Activated T-helper 1 cell treated with anti-CD3 and anti-CD28 coated beads, Interleukin-12 subunit alpha, Interleukin-12 subunit beta, Interleukin-2, Interleukin-4 antibody, amounts not matched to agents 30 ng/mL and 10 ng/mL and 1 ng/mL, durations not matched to agents 14 hours and 24 hours and 36 hours (primary cell): ENCODE measurements at regions not wholly inside any gene's neighbourhood (a gene's known extent, or its start where the extent isn't known, plus 50 kb on each side); places are given as distances from the start of the nearest gene placed in this dataset.
"Not testable (repeated sequence)": the region's sequence is repeated elsewhere in the genome, so short reads cannot be mapped to it uniquely, and the experiment has no call there.

Source experiments
- DNase-seq: peaks from one replicate; pipeline ENCODE4 v3.0.0; 2021; ENCODE audit warnings: low spot score
- H3K27ac Mint-ChIP-seq: one replicate; pipeline ENCODE4 v1.8.0; 2021; ENCODE audit warnings: mild to moderate bottlenecking, mixed read lengths
- H3K27me3 Mint-ChIP-seq: one replicate; pipeline ENCODE4 v1.8.0; 2022; ENCODE audit warnings: mild to moderate bottlenecking, moderate library complexity, mixed read lengths; ENCODE audit not compliant: insufficient read depth
- H3K36me3 Mint-ChIP-seq: one replicate; pipeline ENCODE4 v1.8.0; 2021; ENCODE audit warnings: low read depth, mixed read lengths
- H3K4me1 Mint-ChIP-seq: one replicate; pipeline ENCODE4 v1.8.0; 2021; ENCODE audit warnings: low read depth, mixed read lengths
- H3K4me3 Mint-ChIP-seq: one replicate; pipeline ENCODE4 v1.8.0; 2021; ENCODE audit warnings: mild to moderate bottlenecking, moderate library complexity, mixed read lengths
- H3K9me3 Mint-ChIP-seq: one replicate; pipeline ENCODE4 v1.8.0; 2021; ENCODE audit warnings: mixed read lengths
- intact Hi-C: fragments of 100-400 bp; cut with micrococcal nuclease; formaldehyde crosslinking; loops from one replicate; pipeline ENCODE4 v1.15.1; 2024

DNA sequence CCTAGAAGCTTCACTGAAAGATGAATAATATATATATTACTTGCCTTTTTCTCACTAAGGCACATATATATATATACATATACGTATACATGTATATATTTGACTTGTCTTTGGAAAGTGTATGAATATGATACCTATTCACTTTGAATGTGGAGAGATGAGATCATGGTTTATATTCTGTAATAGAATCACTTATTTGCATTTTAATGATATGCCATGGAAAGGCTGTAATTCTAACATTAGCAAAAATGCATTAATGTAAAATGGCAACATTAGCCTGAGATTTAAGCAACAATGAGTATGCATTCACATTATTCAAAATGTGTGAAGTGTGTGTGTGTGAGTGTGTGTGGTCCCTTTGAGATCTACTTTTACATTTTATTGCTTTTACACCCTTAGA lies 54.5 kb upstream of the PRKD1 start:
- intact Hi-C loops = no loop called here
- H3K36me3 Mint-ChIP-seq = no peaks in the 10 kb centered on the region
- H3K4me1 Mint-ChIP-seq = no peaks in the 10 kb centered on the region
- H3K27ac Mint-ChIP-seq = no peak overlapping the region
- H3K4me3 Mint-ChIP-seq = no peak overlapping the region
- H3K27me3 Mint-ChIP-seq = no peaks in the 10 kb centered on the region
- H3K9me3 Mint-ChIP-seq = no peaks in the 10 kb centered on the region
- DNase-seq = no peak

DNA sequence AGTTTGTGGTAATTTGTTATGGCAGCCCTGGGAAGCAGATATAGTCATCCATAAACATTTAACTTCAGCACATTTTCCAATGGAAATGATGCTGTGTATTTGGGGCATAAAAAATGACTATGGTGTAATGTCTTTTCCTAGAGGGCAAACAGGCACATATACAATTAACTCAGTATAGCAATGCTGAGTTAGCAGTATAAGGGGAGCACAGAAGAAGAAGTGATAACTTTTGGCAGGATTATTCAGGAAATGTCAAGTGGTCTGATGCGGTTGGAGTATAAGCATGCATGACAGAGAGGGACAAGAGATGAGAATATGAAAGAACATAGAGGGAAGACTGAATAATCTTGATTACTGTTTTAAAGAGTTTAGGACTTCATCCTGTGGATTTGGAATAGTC lies 55.3 kb upstream of the PRKD1 start:
- H3K27ac Mint-ChIP-seq = no peak overlapping the region
- no peaks in the 10 kb centered on the region for H3K27me3 Mint-ChIP-seq
- DNase-seq = no peak
- no peak overlapping the region for H3K4me3 Mint-ChIP-seq
- intact Hi-C loops = no loop called here
- H3K4me1 Mint-ChIP-seq = no peaks in the 10 kb centered on the region
- no peaks in the 10 kb centered on the region for H3K36me3 Mint-ChIP-seq
- H3K9me3 Mint-ChIP-seq = no peaks in the 10 kb centered on the region

DNA sequence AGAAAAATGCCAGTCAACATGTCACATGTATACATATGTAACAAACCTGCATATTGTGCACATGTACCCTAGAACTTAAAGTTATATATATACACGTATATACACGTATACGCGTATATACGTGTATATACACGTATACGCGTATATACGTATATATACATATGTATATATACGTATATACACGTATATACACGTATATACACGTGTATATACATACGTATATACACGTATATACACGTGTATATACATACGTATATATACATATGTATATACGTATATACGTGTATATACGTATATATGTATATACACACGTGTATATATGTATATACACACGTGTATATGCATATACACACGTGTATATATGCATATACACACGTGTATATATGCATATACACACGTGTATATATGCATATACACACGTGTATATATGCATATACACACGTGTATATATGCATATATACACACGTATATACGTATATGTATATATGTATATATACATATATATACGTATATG lies 62.8 kb upstream of the PRKD1 start:
- H3K27ac Mint-ChIP-seq, intact Hi-C loops, H3K9me3 Mint-ChIP-seq, H3K36me3 Mint-ChIP-seq, H3K27me3 Mint-ChIP-seq, DNase-seq, H3K4me1 Mint-ChIP-seq, H3K4me3 Mint-ChIP-seq: not testable (repeated sequence)

DNA sequence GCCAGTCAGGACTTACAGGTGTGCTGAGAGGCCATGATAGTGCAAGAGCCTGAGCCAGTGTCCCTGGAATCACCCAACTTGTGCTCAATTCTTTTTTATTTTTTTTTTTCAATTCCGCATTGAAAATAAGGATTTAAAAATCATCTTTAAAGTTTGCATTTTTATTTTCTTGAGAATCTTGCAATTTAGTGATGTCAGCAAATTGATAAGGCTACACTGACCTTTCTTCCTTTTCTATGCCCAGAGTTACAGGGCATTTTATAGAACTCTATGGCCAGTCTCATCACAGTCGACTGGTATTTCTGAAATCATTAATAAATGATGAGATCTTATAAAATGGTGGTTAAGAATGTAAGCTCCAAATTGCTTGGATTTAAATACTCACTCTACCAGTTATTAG lies 63.3 kb upstream of the PRKD1 start:
- Mint-ChIP-seq H3K9me3 (no peaks in the 10 kb centered on the region), H3K27ac (no peak overlapping the region), H3K4me3 (no peak overlapping the region), H3K27me3 (no peaks in the 10 kb centered on the region), H3K4me1 (no peaks in the 10 kb centered on the region), H3K36me3 (no peaks in the 10 kb centered on the region)
- intact Hi-C loops = no loop called here
- no peak for DNase-seq

DNA sequence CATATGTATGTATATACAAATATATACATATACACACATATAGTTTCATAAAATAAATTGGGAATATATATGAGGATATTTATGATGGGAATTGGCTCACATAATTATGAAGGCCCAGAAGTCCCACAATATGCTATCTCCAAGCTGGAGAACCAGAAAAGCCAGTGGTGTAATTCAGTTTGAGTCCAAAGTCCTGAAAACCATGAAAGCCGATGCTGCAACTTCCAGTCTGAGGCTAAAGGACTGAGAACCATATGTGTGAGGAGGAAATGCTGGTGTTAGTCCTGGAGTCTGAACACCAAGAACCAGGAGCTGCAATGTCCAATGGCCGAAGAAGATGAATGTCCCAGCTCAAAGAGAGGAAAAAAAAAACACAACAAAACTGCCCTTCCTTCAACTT lies 65.5 kb upstream of the PRKD1 start:
- H3K27me3 Mint-ChIP-seq = no peaks in the 10 kb centered on the region

DNA sequence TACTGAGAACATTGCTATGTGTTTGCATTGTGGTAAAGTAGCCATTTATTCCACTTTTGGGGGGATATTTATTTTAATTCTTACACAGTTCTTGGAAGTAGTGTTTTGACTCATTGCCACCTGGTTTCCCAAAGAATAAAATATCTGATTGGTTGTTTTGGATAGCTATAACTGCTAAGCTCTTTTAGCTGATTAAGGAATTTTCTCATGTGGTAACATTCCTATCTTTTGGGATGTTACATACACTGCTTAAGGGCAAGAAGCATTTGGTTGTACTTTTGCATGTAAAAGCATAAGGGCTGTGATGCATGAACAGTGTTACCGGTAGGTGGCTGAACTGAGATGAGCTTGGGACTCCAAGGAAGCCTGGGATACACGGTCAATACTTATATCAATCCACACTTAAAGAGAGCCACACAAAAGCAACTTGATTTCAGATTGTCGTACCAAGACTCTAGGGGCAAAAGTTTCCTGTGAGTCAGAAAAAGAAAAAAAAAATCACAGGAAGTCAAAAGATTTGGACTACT lies 71.4 kb upstream of the PRKD1 start:
- intact Hi-C loops = no loop called here
- H3K36me3 Mint-ChIP-seq = no peaks in the 10 kb centered on the region
- no peak overlapping the region for H3K27ac Mint-ChIP-seq

More for the DNA sequence above, 65.5 kb upstream of the PRKD1 start:
- Mint-ChIP-seq H3K4me3 (no peak overlapping the region), H3K9me3 (no peaks in the 10 kb centered on the region), H3K36me3 (no peaks in the 10 kb centered on the region), H3K4me1 (no peaks in the 10 kb centered on the region), H3K27ac (no peak overlapping the region)
- DNase-seq = no peak
- intact Hi-C loops = no loop called here

DNA sequence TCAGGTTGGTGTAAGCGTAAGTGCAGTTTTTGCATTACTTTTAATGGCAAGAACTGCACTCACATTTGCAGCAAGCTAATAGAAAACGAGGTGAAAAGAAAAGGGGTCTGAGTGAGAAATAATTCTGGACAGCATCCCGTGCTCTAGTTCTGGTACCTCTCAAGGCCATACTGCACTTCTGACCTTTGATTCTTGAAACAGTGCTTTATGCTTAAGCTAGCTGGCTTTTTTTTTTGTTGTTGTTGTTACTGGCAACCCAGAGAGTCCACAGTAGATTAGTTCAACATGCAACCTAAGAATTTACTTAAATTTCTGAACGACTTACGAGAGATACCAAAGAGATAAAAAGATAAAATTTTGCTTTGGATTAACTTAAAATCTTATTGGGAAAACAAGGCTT lies 75.2 kb upstream of the PRKD1 start:
- H3K9me3 Mint-ChIP-seq = peaks cover 4% of the 10 kb centered on the region
- intact Hi-C loops = no loop called here
- DNase-seq = no peak
- no peak overlapping the region for H3K4me3 Mint-ChIP-seq
- H3K36me3 Mint-ChIP-seq = no peaks in the 10 kb centered on the region
- H3K27ac Mint-ChIP-seq = no peak overlapping the region
- H3K27me3 Mint-ChIP-seq = no peaks in the 10 kb centered on the region
- H3K4me1 Mint-ChIP-seq = no peaks in the 10 kb centered on the region

More for the DNA sequence above, 71.4 kb upstream of the PRKD1 start:
- H3K4me1 Mint-ChIP-seq = no peaks in the 10 kb centered on the region
- H3K9me3 Mint-ChIP-seq = no peaks in the 10 kb centered on the region
- H3K4me3 Mint-ChIP-seq = no peak overlapping the region
- no peak for DNase-seq
- no peaks in the 10 kb centered on the region for H3K27me3 Mint-ChIP-seq

DNA sequence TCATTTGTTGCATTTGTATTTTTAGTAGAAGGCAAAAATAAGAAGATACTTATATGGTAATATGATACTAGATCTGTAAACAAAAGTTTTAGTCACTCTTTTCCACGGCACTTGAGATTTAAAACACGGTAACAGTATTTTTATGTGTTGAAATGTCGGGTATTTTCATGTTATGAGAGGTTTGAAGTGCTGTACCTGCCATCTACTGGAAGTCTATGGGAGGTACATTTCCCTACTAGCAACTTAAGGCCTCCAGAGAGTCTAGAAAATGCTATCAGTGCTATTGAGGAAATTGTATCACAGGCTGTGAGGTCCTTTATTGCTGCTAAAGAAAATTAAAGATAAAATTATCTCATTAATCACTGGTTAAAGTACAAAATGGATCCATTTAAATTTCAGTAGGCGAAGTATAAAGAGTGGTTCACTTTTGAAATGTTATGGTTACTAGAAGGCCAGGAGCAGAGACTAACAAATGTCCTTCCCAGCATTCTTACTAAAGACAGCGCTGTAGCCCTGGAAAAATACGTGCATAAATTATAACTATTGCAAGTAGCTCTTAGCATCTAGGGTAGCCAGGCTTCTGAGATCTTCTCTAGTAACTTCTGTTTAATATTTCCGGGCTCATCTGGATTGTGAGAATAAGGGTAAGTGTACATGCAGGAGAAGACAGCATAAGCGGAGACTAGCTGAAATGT lies 77.6 kb upstream of the PRKD1 start:
- no peaks in the 10 kb centered on the region for H3K27me3 Mint-ChIP-seq
- intact Hi-C loops = no loop called here
- DNase-seq = no peak
- H3K36me3 Mint-ChIP-seq = no peaks in the 10 kb centered on the region
- no peak overlapping the region for H3K4me3 Mint-ChIP-seq
- H3K9me3 Mint-ChIP-seq = peaks cover 8% of the 10 kb centered on the region
- H3K4me1 Mint-ChIP-seq = no peaks in the 10 kb centered on the region
- H3K27ac Mint-ChIP-seq = no peak overlapping the region

DNA sequence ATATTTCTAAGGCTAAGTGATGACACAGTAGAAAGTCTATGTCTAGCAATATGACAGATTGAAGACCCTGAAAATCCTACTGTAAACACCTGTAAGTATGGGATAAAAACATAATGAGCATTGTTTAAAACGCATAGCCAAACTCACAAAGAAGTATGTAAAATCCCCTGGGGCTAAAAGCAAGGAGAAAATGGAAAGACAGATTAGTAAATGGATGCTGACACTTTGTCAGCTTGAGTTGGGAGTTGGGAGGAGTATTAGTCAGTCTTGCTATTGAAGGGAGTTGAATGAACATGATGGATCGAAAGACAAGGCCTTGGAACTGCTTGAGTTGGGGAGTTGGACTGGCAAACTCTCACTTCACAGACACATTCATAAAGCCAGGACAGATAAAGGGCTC lies 79.0 kb upstream of the PRKD1 start:
- no peak overlapping the region for H3K4me3 Mint-ChIP-seq
- intact Hi-C loops = no loop called here
- no peaks in the 10 kb centered on the region for H3K4me1 Mint-ChIP-seq
- H3K36me3 Mint-ChIP-seq = no peaks in the 10 kb centered on the region
- no peak overlapping the region for H3K27ac Mint-ChIP-seq
- H3K27me3 Mint-ChIP-seq = no peaks in the 10 kb centered on the region
- peaks cover 9% of the 10 kb centered on the region for H3K9me3 Mint-ChIP-seq
- no peak for DNase-seq

DNA sequence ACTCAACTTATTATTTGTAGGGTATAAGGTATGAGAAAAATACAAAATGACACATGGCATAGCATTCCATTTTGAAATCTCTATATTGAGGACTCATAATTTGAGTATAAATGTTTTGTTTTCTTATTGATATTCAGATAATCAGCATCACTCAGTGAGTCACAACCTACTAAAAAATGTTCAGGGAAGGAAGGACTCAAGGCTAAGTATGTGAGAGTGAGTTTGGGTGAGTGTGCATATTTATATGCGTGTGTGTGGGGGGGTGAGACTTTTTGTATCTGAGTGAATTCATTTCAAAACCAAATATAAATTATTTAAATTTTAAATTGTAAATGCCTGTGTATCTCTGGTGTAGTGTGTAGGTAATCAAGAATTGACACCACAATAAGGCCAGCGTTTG lies 87.8 kb upstream of the PRKD1 start:
- Mint-ChIP-seq H3K36me3 (no peaks in the 10 kb centered on the region), H3K4me3 (no peak overlapping the region), H3K4me1 (no peaks in the 10 kb centered on the region), H3K9me3 (peaks cover 28% of the 10 kb centered on the region), H3K27me3 (no peaks in the 10 kb centered on the region), H3K27ac (no peak overlapping the region)
- intact Hi-C loops = no loop called here
- no peak for DNase-seq

DNA sequence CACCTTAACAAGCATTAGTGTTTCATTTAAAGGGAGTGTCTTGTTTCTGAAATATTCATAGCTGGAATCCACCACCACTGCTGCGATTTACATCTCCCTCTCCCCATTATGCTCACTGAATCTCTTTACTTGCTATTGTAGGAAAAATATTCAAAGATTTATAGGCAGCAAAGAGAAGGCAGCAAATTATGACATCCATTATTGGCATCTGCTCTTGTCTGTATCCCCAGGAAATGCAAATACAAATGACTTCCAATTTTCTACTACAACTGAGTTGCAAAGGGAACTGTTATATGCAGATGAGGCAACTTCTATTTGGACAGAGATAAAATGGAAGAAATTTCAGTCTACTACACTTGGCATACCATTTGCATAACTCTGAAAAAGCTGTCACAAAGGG lies 88.4 kb upstream of the PRKD1 start:
- Mint-ChIP-seq H3K27me3 (no peaks in the 10 kb centered on the region), H3K4me1 (no peaks in the 10 kb centered on the region), H3K36me3 (no peaks in the 10 kb centered on the region), H3K9me3 (peaks cover 28% of the 10 kb centered on the region), H3K27ac (no peak overlapping the region), H3K4me3 (no peak overlapping the region)
- no peak for DNase-seq
- intact Hi-C loops = no loop called here

DNA sequence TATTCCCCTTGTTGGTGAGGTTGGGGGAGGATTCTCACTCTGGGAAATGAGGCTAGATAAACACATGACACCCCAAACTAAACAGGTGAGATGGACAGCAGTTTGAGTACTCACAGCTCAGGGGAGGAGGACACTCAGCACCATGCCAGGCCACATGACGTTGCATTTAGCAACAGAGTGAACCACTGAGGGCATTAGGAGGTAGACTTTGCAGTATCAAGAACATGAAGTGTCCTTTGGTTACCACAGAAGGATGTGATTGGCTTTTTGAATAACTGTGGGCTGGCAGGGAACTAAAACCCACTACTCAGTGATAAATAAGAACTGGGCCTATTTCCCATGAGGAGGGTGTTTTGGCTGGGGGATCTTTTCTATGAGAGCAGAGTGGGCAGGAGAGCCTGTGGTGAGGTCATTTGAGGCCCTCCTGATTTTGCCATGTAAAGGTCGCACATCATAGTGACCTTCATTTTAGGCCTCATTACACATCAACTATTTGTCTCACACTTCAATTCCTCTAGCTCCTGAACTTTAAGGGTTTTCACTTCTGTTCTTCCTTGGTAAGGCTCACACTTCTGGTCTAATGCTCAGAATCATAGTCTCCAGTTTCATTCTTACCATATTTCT lies 89.8 kb upstream of the PRKD1 start:
- Mint-ChIP-seq H3K27ac (no peak overlapping the region), H3K27me3 (no peaks in the 10 kb centered on the region), H3K4me3 (no peak overlapping the region), H3K4me1 (no peaks in the 10 kb centered on the region), H3K36me3 (no peaks in the 10 kb centered on the region), H3K9me3 (peaks cover 22% of the 10 kb centered on the region)
- DNase-seq = no peak
- intact Hi-C loops = no loop called here

DNA sequence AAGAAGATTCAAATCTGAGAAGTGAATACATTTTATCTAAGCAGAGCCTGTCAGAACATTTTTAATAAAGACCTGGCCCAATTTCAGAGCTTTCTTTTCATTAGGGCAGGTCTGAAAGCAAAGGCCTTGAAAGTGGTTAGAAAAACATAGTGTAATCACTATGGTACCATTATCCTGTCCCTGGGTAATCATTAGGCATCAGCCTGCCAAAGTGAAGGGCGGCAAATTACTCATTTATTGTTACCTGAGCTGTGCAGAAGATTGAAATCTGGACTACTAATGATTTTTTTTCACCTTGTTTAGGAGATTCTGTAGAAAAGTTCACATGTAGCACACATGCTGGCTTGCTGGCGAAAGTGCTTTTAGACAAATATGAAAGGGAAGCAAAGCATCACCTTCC lies 92.6 kb upstream of the PRKD1 start:
- Mint-ChIP-seq H3K9me3 (peaks cover 29% of the 10 kb centered on the region), H3K27me3 (no peaks in the 10 kb centered on the region), H3K4me1 (no peaks in the 10 kb centered on the region), H3K27ac (no peak overlapping the region), H3K4me3 (no peak overlapping the region), H3K36me3 (no peaks in the 10 kb centered on the region)
- no peak for DNase-seq
- intact Hi-C loops = no loop called here
